Activated CD8-positive, alpha-beta memory T cell treated with anti-CD3 and anti-CD28 coated beads for 1 hour (primary cell): ENCODE measurements at regions not wholly inside any gene's neighbourhood (a gene's known extent, or its start where the extent isn't known, plus 50 kb on each side); places are given as distances from the start of the nearest gene placed in this dataset.

ENCODE experiments used
- DNase-seq, 2 donors: peaks; one replicate each; pipeline ENCODE4 v3.0.0-alpha.2; 2020; ENCODE audit warnings: low read depth in 1 of 2; ENCODE audit errors: extremely low read depth in 1 of 2

GRCh38 chr11:112795911-112796649 lies 165.1 kb upstream of the NCAM1 start:
- DNase-seq = no peak

GRCh38 chr11:112797092-112797491 lies 164.1 kb upstream of the NCAM1 start:
- DNase-seq = no peak

- no peak for DNase-seq
These were observed 163.4 kb upstream of the NCAM1 start for GRCh38 chr11:112797648-112798293.

GRCh38 chr11:112801025-112801816 lies 160.0 kb upstream of the NCAM1 start:
- no peak for DNase-seq

- DNase-seq = no peak
These were observed 159.5 kb upstream of the NCAM1 start for GRCh38 chr11:112801817-112802088.

GRCh38 chr11:112805658-112806057 lies 155.6 kb upstream of the NCAM1 start:
- no peak for DNase-seq

GRCh38 chr11:112806256-112806655 lies 155.0 kb upstream of the NCAM1 start:
- DNase-seq = no peak

- DNase-seq = no peak
These were observed 154.3 kb upstream of the NCAM1 start for GRCh38 chr11:112806876-112807275.

- DNase-seq = no peak
These were observed 151.8 kb upstream of the NCAM1 start for GRCh38 chr11:112809429-112809828.

- DNase-seq = no peak
These were observed 150.3 kb upstream of the NCAM1 start for GRCh38 chr11:112810951-112811350.

GRCh38 chr11:112811783-112812182 lies 149.4 kb upstream of the NCAM1 start:
- no peak for DNase-seq

- no peak for DNase-seq
These were observed 148.5 kb upstream of the NCAM1 start for GRCh38 chr11:112812729-112813128.

- no peak for DNase-seq
These were observed 147.1 kb upstream of the NCAM1 start for GRCh38 chr11:112814168-112814567.

- DNase-seq = no peak
These were observed 143.8 kb upstream of the NCAM1 start for GRCh38 chr11:112817376-112817775.

GRCh38 chr11:112822478-112823274 lies 138.5 kb upstream of the NCAM1 start:
- DNase-seq = no peak

- DNase-seq = no peak
These were observed 135.2 kb upstream of the NCAM1 start for GRCh38 chr11:112826026-112826425.

GRCh38 chr11:112826788-112827187 lies 134.4 kb upstream of the NCAM1 start:
- DNase-seq = no peak

- DNase-seq = no peak
These were observed 132.8 kb upstream of the NCAM1 start for GRCh38 chr11:112828421-112828820.

GRCh38 chr11:112829971-112830654 lies 131.1 kb upstream of the NCAM1 start:
- DNase-seq = no peak

- DNase-seq = no peak
These were observed 130.2 kb upstream of the NCAM1 start for GRCh38 chr11:112831041-112831440.
